ENCODE measurements at regions not wholly inside any gene's neighbourhood (a gene's known extent, or its start where the extent isn't known, plus 50 kb on each side); places are given as distances from the start of the nearest gene placed in this dataset.
A peak's percentile ranks its signal among the peaks of the same experiment; 100 is the strongest.

GRCh38 chr21:32934829-32935228 is 90.9 kb upstream of the OLIG2 start:
- no peak overlapping the region for H3K4me3 ChIP-seq (ENCODE audit: low read depth in 2 of 2, low read length in 2 of 2)
- intact Hi-C loops (cut with micrococcal nuclease; ENCODE audit: unreplicated experiment), result no loop called here
- no peak overlapping the region for H3K27ac ChIP-seq (ENCODE audit: low read length)
- no peak for ATAC-seq
- H3K9me3 ChIP-seq (ENCODE audit: control insufficient read depth, insufficient read depth, low read depth, low read length), result no peaks in the 10 kb centered on the region
- no peaks in the 10 kb centered on the region for H3K27me3 ChIP-seq (ENCODE audit: control insufficient read depth, insufficient read depth, low read length)
- BruUV-seq (replicated peaks), result no TSS peak
- H3K4me1 ChIP-seq (ENCODE audit: control insufficient read depth, insufficient read depth, low read length), result no peaks in the 10 kb centered on the region
- no peak for DNase-seq (ENCODE audit: low read depth, low spot score)
- in situ Hi-C loops (cut with HindIII; ENCODE audit: low pct_unique_long_range_greater_than_20kb, low sequenced_read_pairs), result no loop called here
- ChIA-PET POLR2A (no interaction called here), CTCF (no interaction called here)
- TF ChIP-seq SIN3A (IDR thresholded peaks at IDR 0.05; ENCODE audit: borderline replicate concordance, insufficient read depth, low read depth, low read length) (no peak), POLR2AphosphoS5 (IDR thresholded peaks at IDR 0.05; ENCODE audit: low read depth, low read length) (no peak), TCF7L2 (IDR thresholded peaks at IDR 0.05; ENCODE audit: low read depth, low read length) (no peak), REST (IDR thresholded peaks at IDR 0.05; ENCODE audit: insufficient read depth in 1 of 2, low read depth in 2 of 2, low read length in 1 of 2) (no peak), CTCF (IDR thresholded peaks at IDR 0.05) (no peak)
- no peaks in the 10 kb centered on the region for H3K36me3 ChIP-seq (ENCODE audit: control insufficient read depth, insufficient read depth, low read length)

GRCh38 chr21:32940079-32941014 is 85.4 kb upstream of the OLIG2 start:
- H3K9me3 ChIP-seq (ENCODE audit: control insufficient read depth, insufficient read depth, low read depth, low read length), result no peaks in the 10 kb centered on the region
- in situ Hi-C loops (cut with HindIII; ENCODE audit: low pct_unique_long_range_greater_than_20kb, low sequenced_read_pairs) (no loop called here), intact Hi-C loops (cut with micrococcal nuclease; ENCODE audit: unreplicated experiment) (loop anchor here (10.0 kb wide), 1 partner anchor 184 kb away; no protein-coding TSS in a partner anchor)
- ATAC-seq (no peak), DNase-seq (ENCODE audit: low read depth, low spot score) (peak; percentile 22)
- no TSS peak for BruUV-seq (replicated peaks)
- CTCF ChIA-PET, result interaction anchor here (0.7 to 1.0 kb wide), 4 partner anchors 160 to 617 kb away, joined by 3 to 5 read pairs (median 3); no protein-coding TSS in a partner anchor
- H3K36me3 ChIP-seq (ENCODE audit: control insufficient read depth, insufficient read depth, low read length), result no peaks in the 10 kb centered on the region
- H3K27ac ChIP-seq (ENCODE audit: low read length), result no peak overlapping the region
- POLR2A ChIA-PET, result no interaction called here
- TF ChIP-seq TCF7L2 (IDR thresholded peaks at IDR 0.05; ENCODE audit: low read depth, low read length), result no peak
- no peak for TF ChIP-seq POLR2AphosphoS5 (IDR thresholded peaks at IDR 0.05; ENCODE audit: low read depth, low read length)
- TF ChIP-seq SIN3A (IDR thresholded peaks at IDR 0.05; ENCODE audit: borderline replicate concordance, insufficient read depth, low read depth, low read length), result no peak
- peak; percentile 84 for TF ChIP-seq CTCF (IDR thresholded peaks at IDR 0.05)
- no peak for TF ChIP-seq REST (IDR thresholded peaks at IDR 0.05; ENCODE audit: insufficient read depth in 1 of 2, low read depth in 2 of 2, low read length in 1 of 2)
- no peak overlapping the region for H3K4me3 ChIP-seq (ENCODE audit: low read depth in 2 of 2, low read length in 2 of 2)
- no peaks in the 10 kb centered on the region for H3K4me1 ChIP-seq (ENCODE audit: control insufficient read depth, insufficient read depth, low read length)
- no peaks in the 10 kb centered on the region; the same call in 1 of the 2 replicates for H3K27me3 ChIP-seq (ENCODE audit: control insufficient read depth, insufficient read depth, low read length)

Measured in Panc1 (cell line).